Stimulated activated naive CD8-positive, alpha-beta T cell treated with anti-CD3 and anti-CD28 coated beads, Interleukin-15, amount 100 ng/mL, for 72 hours (primary cell): ENCODE measurements at regions not wholly inside any gene's neighbourhood (a gene's known extent, or its start where the extent isn't known, plus 50 kb on each side); places are given as distances from the start of the nearest gene placed in this dataset.

Source experiments
- ATAC-seq: fragments of 150-1000 bp; cut with Tn5 transposase; 2 replicates; pipeline ENCODE4 v1.10.0; 2021; ENCODE audit warnings: mild to moderate bottlenecking, moderate library complexity
- DNase-seq, 2 donors: peaks; one replicate each; pipeline ENCODE4 v3.0.0; 2021 to 2022
- H3K27ac Mint-ChIP-seq, 2 donors: one replicate each; pipeline ENCODE4 v1.8.0; 2022; ENCODE audit warnings: mild to moderate bottlenecking in 2 of 2, mixed read lengths in 2 of 2, moderate library complexity in 2 of 2
- H3K27me3 Mint-ChIP-seq: one replicate; pipeline ENCODE4 v1.8.0; 2022; ENCODE audit warnings: mixed read lengths
- H3K4me1 Mint-ChIP-seq: one replicate; pipeline ENCODE4 v1.8.0; 2022; ENCODE audit warnings: mild to moderate bottlenecking, mixed read lengths
- H3K4me3 Mint-ChIP-seq, 2 donors: one replicate each; pipeline ENCODE4 v1.8.0; 2022; ENCODE audit warnings: mild to moderate bottlenecking in 2 of 2, mixed read lengths in 2 of 2, moderate library complexity in 1 of 2
- H3K9me3 Mint-ChIP-seq, 2 donors: one replicate each; pipeline ENCODE4 v1.8.0; 2022; ENCODE audit warnings: mixed read lengths in 2 of 2

- Mint-ChIP-seq H3K27me3 (no peaks in the 10 kb centered on the region), H3K9me3 (no peaks in the 10 kb centered on the region)
- ATAC-seq = no peak
Observed at GRCh38 chr2:62364791-62365528, 141.0 kb downstream of the TMEM17 start.

GRCh38 chr2:62363166-62363565 lies 142.8 kb downstream of the TMEM17 start:
- ATAC-seq (no peak), DNase-seq (no peak)
- Mint-ChIP-seq H3K4me3 (no peak overlapping the region), H3K4me1 (no peaks in the 10 kb centered on the region), H3K27ac (no peak overlapping the region), H3K9me3 (no peaks in the 10 kb centered on the region), H3K27me3 (no peaks in the 10 kb centered on the region)

More at GRCh38 chr2:62364791-62365528, 141.0 kb downstream of the TMEM17 start:
- DNase-seq = no peak
- H3K4me1 Mint-ChIP-seq = peaks cover 6% of the 10 kb centered on the region
- no peak overlapping the region for H3K4me3 Mint-ChIP-seq
- H3K27ac Mint-ChIP-seq = no peak overlapping the region

GRCh38 chr2:62362561-62362960 lies 143.4 kb downstream of the TMEM17 start:
- no peaks in the 10 kb centered on the region for H3K9me3 Mint-ChIP-seq
- H3K4me3 Mint-ChIP-seq = no peak overlapping the region
- no peak overlapping the region for H3K27ac Mint-ChIP-seq
- ATAC-seq (no peak), DNase-seq (no peak)
- no peaks in the 10 kb centered on the region for H3K4me1 Mint-ChIP-seq
- H3K27me3 Mint-ChIP-seq = no peaks in the 10 kb centered on the region

GRCh38 chr2:62361964-62362363 lies 144.0 kb downstream of the TMEM17 start:
- H3K4me1 Mint-ChIP-seq = no peaks in the 10 kb centered on the region
- H3K27ac Mint-ChIP-seq = no peak overlapping the region
- ATAC-seq (no peak), DNase-seq (no peak)
- H3K27me3 Mint-ChIP-seq = no peaks in the 10 kb centered on the region
- no peak overlapping the region for H3K4me3 Mint-ChIP-seq
- H3K9me3 Mint-ChIP-seq = no peaks in the 10 kb centered on the region

DNA sequence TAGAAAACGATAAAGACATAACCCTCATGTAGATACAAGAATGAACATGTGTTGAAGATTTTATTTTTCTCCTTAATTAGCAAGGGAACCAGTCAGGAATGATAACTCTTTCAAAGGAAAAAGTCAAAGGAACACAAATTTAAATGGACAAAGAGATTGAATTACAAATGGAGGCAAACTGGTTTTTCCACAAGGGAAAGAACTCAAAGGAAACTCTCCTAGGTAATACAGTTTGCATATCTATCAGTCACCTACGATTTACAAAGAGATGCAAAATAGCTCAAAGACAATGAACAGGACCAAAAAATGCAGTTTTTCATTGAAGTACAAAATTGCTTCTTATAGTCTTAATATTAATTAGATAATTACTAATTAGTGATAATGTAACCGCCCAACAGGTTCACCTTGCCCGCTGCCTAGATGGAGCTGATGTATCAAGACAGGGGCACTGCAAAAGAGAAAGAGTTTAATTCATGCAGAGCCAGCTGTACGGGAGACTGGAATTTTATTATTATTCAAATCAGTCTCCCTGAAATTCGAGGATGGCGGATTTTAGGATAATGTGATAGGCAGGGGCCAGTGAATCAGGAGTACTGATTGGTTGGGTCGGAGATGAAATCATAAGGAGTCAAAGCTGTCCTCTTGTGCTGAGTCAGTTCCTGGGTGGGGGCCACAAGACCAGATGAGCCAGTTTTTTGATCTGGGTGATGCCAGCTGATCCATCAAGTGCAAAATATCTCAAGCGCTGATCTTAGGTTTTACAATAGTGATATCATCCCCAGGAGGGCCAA lies 151.0 kb downstream of the TMEM17 start:
- H3K4me3 Mint-ChIP-seq = no peak overlapping the region
- H3K9me3 Mint-ChIP-seq = peaks cover 12 to 14% of the 10 kb centered on the region in 2 donors
- no peak overlapping the region for H3K27ac Mint-ChIP-seq
- no peak for ATAC-seq
- no peaks in the 10 kb centered on the region for H3K27me3 Mint-ChIP-seq
- no peaks in the 10 kb centered on the region for H3K4me1 Mint-ChIP-seq
- DNase-seq = no peak

DNA sequence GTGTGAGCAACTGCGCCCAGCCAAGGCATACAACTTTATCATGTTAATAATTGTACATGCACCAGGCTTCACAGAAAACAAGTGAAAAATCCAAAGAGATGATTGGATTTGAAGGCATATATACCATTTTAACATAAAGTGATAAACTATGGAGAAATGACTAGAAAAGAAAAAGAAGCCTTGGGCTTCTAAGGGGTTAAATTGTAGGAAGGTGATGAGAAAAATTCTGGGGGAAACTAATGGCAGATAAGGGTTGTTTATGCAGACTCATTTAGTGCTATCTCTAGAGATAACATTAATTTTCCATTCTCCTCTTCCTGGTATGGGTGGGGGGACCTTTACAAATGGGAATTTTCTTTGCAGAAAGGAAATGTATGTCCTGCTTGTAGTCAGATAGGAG lies 154.0 kb downstream of the TMEM17 start:
- H3K27ac Mint-ChIP-seq = no peak overlapping the region
- no peak overlapping the region for H3K4me3 Mint-ChIP-seq

GRCh38 chr2:62349788-62350187 lies 153.9 kb downstream of the B3GNT2 start:
- H3K27me3 Mint-ChIP-seq = no peaks in the 10 kb centered on the region
- no peak overlapping the region for H3K4me3 Mint-ChIP-seq
- peaks cover 12 to 14% of the 10 kb centered on the region in 2 donors for H3K9me3 Mint-ChIP-seq
- no peak overlapping the region for H3K27ac Mint-ChIP-seq
- ATAC-seq (no peak), DNase-seq (no peak)
- H3K4me1 Mint-ChIP-seq = peaks cover 10% of the 10 kb centered on the region

More for the DNA sequence above, 154.0 kb downstream of the TMEM17 start:
- DNase-seq = no peak
- ATAC-seq = no peak
- peaks cover 10% of the 10 kb centered on the region for H3K4me1 Mint-ChIP-seq
- H3K27me3 Mint-ChIP-seq = no peaks in the 10 kb centered on the region
- H3K9me3 Mint-ChIP-seq = peaks cover 12 to 14% of the 10 kb centered on the region in 2 donors

- ATAC-seq (no peak), DNase-seq (no peak)
- Mint-ChIP-seq H3K4me3 (no peak overlapping the region), H3K4me1 (peaks cover 10% of the 10 kb centered on the region), H3K9me3 (peaks cover 12 to 14% of the 10 kb centered on the region in 2 donors), H3K27me3 (no peaks in the 10 kb centered on the region), H3K27ac (peak overlapping the region in 1 of 2 donors; percentile 35)
Observed at GRCh38 chr2:62348700-62349099, 152.8 kb downstream of the B3GNT2 start.

GRCh38 chr2:62347563-62348270 lies 151.8 kb downstream of the B3GNT2 start:
- Mint-ChIP-seq H3K27ac (no peak overlapping the region), H3K4me3 (no peak overlapping the region), H3K27me3 (no peaks in the 10 kb centered on the region), H3K4me1 (peaks cover 10% of the 10 kb centered on the region), H3K9me3 (peaks cover 12 to 14% of the 10 kb centered on the region in 2 donors)
- ATAC-seq (no peak), DNase-seq (no peak)

- peaks cover 18% of the 10 kb centered on the region for H3K4me1 Mint-ChIP-seq
- no peak overlapping the region for H3K4me3 Mint-ChIP-seq
- no peak overlapping the region for H3K27ac Mint-ChIP-seq
- no peaks in the 10 kb centered on the region for H3K27me3 Mint-ChIP-seq
- H3K9me3 Mint-ChIP-seq = no peaks in the 10 kb centered on the region
- DNase-seq (no peak), ATAC-seq (peak; percentile 84)
Observed at GRCh38 chr2:62344472-62344871, 148.6 kb downstream of the B3GNT2 start.

DNA sequence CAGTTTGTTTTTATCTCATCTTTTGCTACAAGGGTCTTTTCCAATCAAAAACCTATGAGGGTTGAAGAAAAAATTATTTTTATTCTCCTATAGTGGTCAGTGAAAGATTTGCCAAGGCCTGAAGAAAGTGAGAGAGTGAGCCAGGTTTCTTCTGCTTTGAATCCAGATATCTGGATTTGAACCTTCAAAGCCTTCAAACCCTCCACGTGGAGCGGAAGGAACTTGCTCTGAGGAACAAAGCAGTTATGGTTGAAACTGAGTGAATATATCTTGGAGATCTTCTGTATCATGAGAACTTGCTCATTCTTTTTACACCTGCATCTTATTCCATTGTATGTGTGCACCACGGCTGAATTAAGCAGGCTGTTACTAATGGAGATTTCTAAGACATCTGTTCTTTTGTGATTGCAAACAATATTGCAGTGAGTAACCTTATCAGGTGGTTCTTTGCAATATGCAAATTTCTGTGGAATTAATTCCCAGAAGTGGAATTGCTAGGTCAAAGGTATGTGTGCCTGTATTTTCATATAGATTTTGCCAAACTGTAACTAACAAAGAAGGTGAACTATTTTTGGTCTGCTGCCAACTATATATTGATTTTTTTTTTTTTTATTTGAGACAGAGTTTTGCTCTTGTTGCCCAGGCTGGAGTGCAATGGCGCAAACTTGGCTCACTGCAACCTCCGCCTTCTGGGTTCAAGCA lies 147.9 kb downstream of the B3GNT2 start:
- DNase-seq (no peak), ATAC-seq (no peak)
- H3K27me3 Mint-ChIP-seq = no peaks in the 10 kb centered on the region
- no peaks in the 10 kb centered on the region for H3K9me3 Mint-ChIP-seq
- H3K4me1 Mint-ChIP-seq = peaks cover 11% of the 10 kb centered on the region
- H3K27ac Mint-ChIP-seq = no peak overlapping the region
- no peak overlapping the region for H3K4me3 Mint-ChIP-seq

DNA sequence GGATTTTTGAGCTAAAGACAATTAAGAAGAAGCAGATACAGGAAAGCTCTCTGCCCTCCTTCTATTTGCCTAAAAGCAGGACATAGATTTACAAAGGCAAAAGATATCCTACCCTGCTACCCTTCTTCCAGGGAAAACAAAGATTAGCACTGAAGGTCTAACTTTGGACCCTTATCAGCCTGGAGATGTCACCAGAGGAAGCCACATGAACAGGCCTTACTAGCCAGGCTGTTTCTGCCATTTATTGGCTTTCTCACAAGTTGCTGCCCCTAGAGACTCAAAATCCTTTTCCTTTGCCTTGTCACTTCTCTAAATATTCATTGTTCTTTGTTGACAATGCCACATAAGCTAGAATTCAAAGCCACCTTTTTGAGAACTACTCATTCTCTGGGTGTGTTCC lies 147.3 kb downstream of the B3GNT2 start:
- DNase-seq (no peak), ATAC-seq (no peak)
- Mint-ChIP-seq H3K4me1 (peaks cover 7% of the 10 kb centered on the region), H3K27me3 (no peaks in the 10 kb centered on the region), H3K4me3 (no peak overlapping the region), H3K9me3 (no peaks in the 10 kb centered on the region), H3K27ac (no peak overlapping the region)

GRCh38 chr2:62340994-62341484 lies 145.1 kb downstream of the B3GNT2 start:
- H3K27me3 Mint-ChIP-seq = no peaks in the 10 kb centered on the region
- no peak overlapping the region for H3K4me3 Mint-ChIP-seq
- peaks cover 7% of the 10 kb centered on the region for H3K4me1 Mint-ChIP-seq
- ATAC-seq (no peak), DNase-seq (no peak)
- H3K9me3 Mint-ChIP-seq = no peaks in the 10 kb centered on the region
- H3K27ac Mint-ChIP-seq = no peak overlapping the region

DNA sequence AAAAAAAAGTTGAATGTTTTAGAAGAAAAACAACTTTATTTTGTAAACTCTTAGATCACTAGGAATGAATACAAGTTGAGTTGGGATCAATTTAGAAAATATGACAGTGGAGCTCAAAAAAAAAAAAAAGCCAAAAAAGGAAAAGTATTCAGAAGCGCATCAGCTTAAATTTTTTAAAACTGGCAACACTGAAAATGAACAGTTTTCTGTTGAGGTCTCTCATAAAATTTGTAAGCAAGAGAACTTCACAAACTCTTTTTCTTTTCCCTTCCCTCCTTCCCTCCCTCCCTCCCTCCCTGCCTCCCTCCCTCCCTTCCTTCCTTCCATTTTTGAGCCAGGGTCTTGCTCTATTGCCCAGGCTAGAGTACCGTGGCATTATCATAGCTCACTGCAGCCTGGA lies 143.9 kb downstream of the B3GNT2 start:
- ATAC-seq (no peak), DNase-seq (no peak)
- Mint-ChIP-seq H3K4me3 (no peak overlapping the region), H3K9me3 (no peaks in the 10 kb centered on the region), H3K4me1 (peaks cover 18% of the 10 kb centered on the region), H3K27ac (no peak overlapping the region), H3K27me3 (no peaks in the 10 kb centered on the region)

DNA sequence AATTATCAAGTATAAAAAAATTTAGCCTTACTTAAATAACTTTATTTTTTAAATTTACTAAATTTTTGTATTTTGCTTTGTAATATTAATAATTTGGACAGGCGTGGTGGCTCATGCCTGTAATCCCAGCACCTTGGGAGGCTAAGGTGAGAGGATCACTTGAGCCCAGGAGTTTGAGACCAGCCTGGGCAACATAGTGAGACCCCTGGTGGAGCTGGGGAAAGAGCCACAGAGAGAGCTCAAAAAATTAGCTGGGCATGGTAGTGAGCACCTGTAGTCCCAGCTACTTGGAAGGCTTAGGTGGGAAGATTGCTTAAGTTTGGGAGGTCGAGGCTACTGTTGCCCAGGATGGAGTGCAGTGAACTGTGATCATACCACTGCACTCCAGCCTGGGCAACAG lies 143.5 kb downstream of the B3GNT2 start:
- no peak for DNase-seq
- H3K4me1 Mint-ChIP-seq = peaks cover 22% of the 10 kb centered on the region
- no peak overlapping the region for H3K4me3 Mint-ChIP-seq
- ATAC-seq = no peak
- no peak overlapping the region for H3K27ac Mint-ChIP-seq
- no peaks in the 10 kb centered on the region for H3K9me3 Mint-ChIP-seq
- H3K27me3 Mint-ChIP-seq = no peaks in the 10 kb centered on the region
